Lower leg skin (tissue), 4 donors: ENCODE measurements at regions not wholly inside any gene's neighbourhood (a gene's known extent, or its start where the extent isn't known, plus 50 kb on each side); places are given as distances from the start of the nearest gene placed in this dataset.
A peak's percentile ranks its signal among the peaks of the same experiment; 100 is the strongest.

Experiments
- DNase-seq, 2 donors: peaks; one replicate each; pipeline ENCODE4 v3.0.0-alpha.2; 2019; ENCODE audit warnings: low spot score in 2 of 2
- H3K4me3 ChIP-seq: fragments of 200-600 bp; sonication (generic); 2 replicates; pipeline ENCODE4 v1.5.1; 2017; ENCODE audit warnings: mild to moderate bottlenecking, low read depth; ENCODE audit not compliant: poor library complexity, severe bottlenecking
- CTCF ChIP-seq, 3 donors: fragments of 450-650 bp; IDR thresholded peaks; one replicate each; pipeline ENCODE4 v1.5.1; 2016; ENCODE audit warnings: antibody characterized with exemption in 3 of 3, mild to moderate bottlenecking in 3 of 3, moderate library complexity in 2 of 3
- POLR2A ChIP-seq, 2 donors: fragments of 450-650 bp; IDR thresholded peaks; one replicate each; pipeline ENCODE4 v1.6.1; 2016 to 2017; ENCODE audit warnings: antibody characterized with exemption in 2 of 2, mild to moderate bottlenecking in 1 of 2, moderate library complexity in 1 of 2
- WGBS, 2 donors: methylation state at CpG; one replicate each; pipeline ENCODE4 v1.1.5; 2018; 5-methylcytosine and 5-hydroxymethylcytosine counted together
- intact Hi-C: fragments of 100-400 bp; cut with DNase I; formaldehyde crosslinking; loops from one replicate; pipeline ENCODE4 v1.15.0; 2023; ENCODE audit warnings: low total_unique reads

- TF ChIP-seq CTCF (IDR thresholded peaks at IDR 0.05): no peak
- TF ChIP-seq POLR2A (IDR thresholded peaks at IDR 0.05): no peak
- WGBS, 2 donors: 50 to 67% methylated on average over 1 of the region's 1 CpG
- intact Hi-C loops: no loop called here
- H3K4me3 ChIP-seq: no peak overlapping the region
- DNase-seq: no peak
Observed at GRCh38 chr12:113740699-113741098, 225.4 kb downstream of the RBM19 start.

- intact Hi-C loops: no loop called here
- TF ChIP-seq POLR2A (IDR thresholded peaks at IDR 0.05) (no peak), CTCF (IDR thresholded peaks at IDR 0.05) (no peak)
- no peak for DNase-seq
- no peak overlapping the region for H3K4me3 ChIP-seq
- WGBS, 2 donors: 12 to 16% methylated on average over 17 of the region's 17 CpGs
Observed at GRCh38 chr12:113735131-113735530, 231.0 kb downstream of the RBM19 start.

GRCh38 chr12:113734503-113734902 is 231.6 kb downstream of the RBM19 start:
- TF ChIP-seq POLR2A (IDR thresholded peaks at IDR 0.05): no peak
- no peak for TF ChIP-seq CTCF (IDR thresholded peaks at IDR 0.05)
- DNase-seq: no peak
- no peak overlapping the region for H3K4me3 ChIP-seq
- intact Hi-C loops: no loop called here
- 83% methylated on average over 3 of the region's 3 CpGs for WGBS, 2 donors

- DNase-seq: no peak
- intact Hi-C loops: no loop called here
- WGBS, 2 donors: 71 to 82% methylated on average over 4 of the region's 4 CpGs
- TF ChIP-seq CTCF (IDR thresholded peaks at IDR 0.05) (no peak), POLR2A (IDR thresholded peaks at IDR 0.05) (no peak)
- H3K4me3 ChIP-seq: no peak overlapping the region
Observed at GRCh38 chr12:113732916-113733315, 233.2 kb downstream of the RBM19 start.

GRCh38 chr12:113727651-113728061 is 238.5 kb downstream of the RBM19 start:
- no peak for DNase-seq
- H3K4me3 ChIP-seq: no peak overlapping the region
- 90% methylated on average over 1 of the region's 1 CpG for WGBS, 2 donors
- intact Hi-C loops: no loop called here
- TF ChIP-seq CTCF (IDR thresholded peaks at IDR 0.05) (no peak), POLR2A (IDR thresholded peaks at IDR 0.05) (no peak)

GRCh38 chr12:113726254-113726819 is 239.8 kb downstream of the RBM19 start:
- TF ChIP-seq CTCF (IDR thresholded peaks at IDR 0.05) (no peak), POLR2A (IDR thresholded peaks at IDR 0.05) (no peak)
- 75 to 80% methylated on average over 6 of the region's 6 CpGs for WGBS, 2 donors
- intact Hi-C loops: no loop called here
- peak in 1 of 2 donors; percentile 48 for DNase-seq
- H3K4me3 ChIP-seq: no peak overlapping the region
